ENCODE measurements at regions not wholly inside any gene's neighbourhood (a gene's known extent, or its start where the extent isn't known, plus 50 kb on each side); places are given as distances from the start of the nearest gene placed in this dataset.
"Not testable (repeated sequence)": the region's sequence is repeated elsewhere in the genome, so short reads cannot be mapped to it uniquely, and the experiment has no call there.

GRCh38 chr1:157310805-157311729, 172.9 kb upstream of the ETV3 start:
- DNase-seq; H3K14ac ChIP-seq (replicated peaks; ENCODE audit: low read depth, low read length); intact Hi-C loops (cut with micrococcal nuclease); dilution Hi-C loops (cut with HindIII; ENCODE audit: low sequenced_read_pairs, unreplicated experiment); H2AFZ ChIP-seq (replicated peaks; ENCODE audit: low read length, poor library complexity); CTCF ChIA-PET; H3K4me2 ChIP-seq (ENCODE audit: low read depth, low read length); H4K91ac ChIP-seq (ENCODE audit: insufficient read depth, low read depth, low read length); H4K20me1 ChIP-seq (ENCODE audit: insufficient read depth, low read length); H3K4me3 ChIP-seq (ENCODE audit: insufficient read depth, low read depth, low read length); H3K9ac ChIP-seq (ENCODE audit: low read depth, low read length); H2BK20ac ChIP-seq (ENCODE audit: low read depth, low read length); H3K36me3 ChIP-seq (ENCODE audit: control insufficient read depth, insufficient read depth, low read length); H3K9me1 ChIP-seq (ENCODE audit: insufficient read depth, low read length); in situ Hi-C loops (cut with MboI; ENCODE audit: low sequenced_read_pairs); H2BK120ac ChIP-seq (ENCODE audit: low read depth, low read length); H3K27ac ChIP-seq (ENCODE audit: insufficient read depth, low read length); H3K56ac ChIP-seq (ENCODE audit: extremely low read depth, insufficient read depth, low read length); H3K4ac ChIP-seq (ENCODE audit: low read depth, low read length); H3K27me3 ChIP-seq (ENCODE audit: control insufficient read depth, insufficient read depth, low read length); BruUV-seq (replicated peaks); H3K18ac ChIP-seq (ENCODE audit: low read depth, low read length); ATAC-seq (ENCODE audit: low read depth); H3K4me1 ChIP-seq (ENCODE audit: control insufficient read depth, insufficient read depth, low read length); H3K23ac ChIP-seq (ENCODE audit: low read depth, low read length); H3K79me1 ChIP-seq (ENCODE audit: low read depth in 1 of 2, low read length in 2 of 2); H2BK15ac ChIP-seq (ENCODE audit: low read depth, low read length); H3K9me3 ChIP-seq (ENCODE audit: control insufficient read depth, insufficient read depth, low read length); H2BK5ac ChIP-seq (ENCODE audit: low read depth, low read length, poor library complexity, severe bottlenecking); POLR2A ChIA-PET (ENCODE audit: unreplicated experiment); H4K5ac ChIP-seq (ENCODE audit: low read depth, low read length); H2AK5ac ChIP-seq (ENCODE audit: low read depth, low read length); H4K8ac ChIP-seq (ENCODE audit: low read depth in 2 of 2, low read length in 2 of 2); H2AK9ac ChIP-seq (replicated peaks; ENCODE audit: low read depth, low read length, poor library complexity): not testable (repeated sequence)
- whole genome bisulfite sequencing, 2 experiments (ENCODE audit: extremely low coverage in 2 of 2, insufficient read length in 1 of 2): 20% methylated on average over 1 of the region's 6 CpGs; no CpG with 5 or more reads in 1 of the 2 experiments
